ENCODE measurements at regions not wholly inside any gene's neighbourhood (a gene's known extent, or its start where the extent isn't known, plus 50 kb on each side); places are given as distances from the start of the nearest gene placed in this dataset.

- no peak for DNase-seq (ENCODE audit: low read depth in 2 of 2)
These were observed 465.6 kb upstream of the TRIB2 start for GRCh38 chr2:12251121-12251520.

- DNase-seq (ENCODE audit: low read depth in 2 of 2), result no peak
These were observed 465.0 kb upstream of the TRIB2 start for GRCh38 chr2:12251749-12252148.

GRCh38 chr2:12253167-12253778, 463.5 kb upstream of the TRIB2 start:
- DNase-seq (ENCODE audit: low read depth in 2 of 2), result no peak

- DNase-seq (ENCODE audit: low read depth in 2 of 2), result no peak
These were observed 462.4 kb upstream of the TRIB2 start for GRCh38 chr2:12254280-12254860.

- no peak for DNase-seq (ENCODE audit: low read depth in 2 of 2)
These were observed 460.5 kb upstream of the TRIB2 start for GRCh38 chr2:12256206-12256605.

- DNase-seq (ENCODE audit: low read depth in 2 of 2), result no peak
These were observed 459.3 kb upstream of the TRIB2 start for GRCh38 chr2:12257476-12257875.

- DNase-seq (ENCODE audit: low read depth in 2 of 2), result no peak
These were observed 457.2 kb upstream of the TRIB2 start for GRCh38 chr2:12259493-12259892.

GRCh38 chr2:12261986-12262680, 454.6 kb upstream of the TRIB2 start:
- DNase-seq (ENCODE audit: low read depth in 2 of 2), result no peak

- no peak for DNase-seq (ENCODE audit: low read depth in 2 of 2)
These were observed 453.9 kb upstream of the TRIB2 start for GRCh38 chr2:12262681-12263436.

GRCh38 chr2:12263730-12264129, 453.0 kb upstream of the TRIB2 start:
- no peak for DNase-seq (ENCODE audit: low read depth in 2 of 2)

- no peak for DNase-seq (ENCODE audit: low read depth in 2 of 2)
These were observed 452.6 kb upstream of the TRIB2 start for GRCh38 chr2:12264146-12264545.

GRCh38 chr2:12265646-12266045, 451.1 kb upstream of the TRIB2 start:
- DNase-seq (ENCODE audit: low read depth in 2 of 2), result no peak

- DNase-seq (ENCODE audit: low read depth in 2 of 2), result no peak
These were observed 449.7 kb upstream of the TRIB2 start for GRCh38 chr2:12267042-12267441.

- DNase-seq (ENCODE audit: low read depth in 2 of 2), result no peak
These were observed 447.4 kb upstream of the TRIB2 start for GRCh38 chr2:12269041-12269972.

- no peak for DNase-seq (ENCODE audit: low read depth in 2 of 2)
These were observed 445.7 kb upstream of the TRIB2 start for GRCh38 chr2:12270876-12271588.

GRCh38 chr2:12271589-12271984, 445.1 kb upstream of the TRIB2 start:
- DNase-seq (ENCODE audit: low read depth in 2 of 2), result no peak

GRCh38 chr2:12273111-12273510, 443.6 kb upstream of the TRIB2 start:
- DNase-seq (ENCODE audit: low read depth in 2 of 2), result no peak

GRCh38 chr2:12274591-12274990, 442.1 kb upstream of the TRIB2 start:
- no peak for DNase-seq (ENCODE audit: low read depth in 2 of 2)

- DNase-seq (ENCODE audit: low read depth in 2 of 2), result no peak
These were observed 439.3 kb upstream of the TRIB2 start for GRCh38 chr2:12277241-12278034.

- no peak for DNase-seq (ENCODE audit: low read depth in 2 of 2)
These were observed 438.5 kb upstream of the TRIB2 start for GRCh38 chr2:12278217-12278750.

Data from dermis microvascular lymphatic vessel endothelial cell (primary cell).